ENCODE measurements at regions not wholly inside any gene's neighbourhood (a gene's known extent, or its start where the extent isn't known, plus 50 kb on each side); places are given as distances from the start of the nearest gene placed in this dataset.

- TF ChIP-seq EZH2phosphoT487 (IDR thresholded peaks at IDR 0.05) (no peak), CTCF (IDR thresholded peaks at IDR 0.05) (no peak)
Measured at GRCh38 chr2:7594211-7594610, 677.0 kb downstream of the RNF144A start.
